ENCODE measurements at regions not wholly inside any gene's neighbourhood (a gene's known extent, or its start where the extent isn't known, plus 50 kb on each side); places are given as distances from the start of the nearest gene placed in this dataset.

- Mint-ChIP-seq H3K36me3 (ENCODE audit: insufficient read depth in 1 of 3, low read depth in 3 of 3) (no peaks in the 10 kb centered on the region), H3K27me3 (ENCODE audit: low read depth) (no peaks in the 10 kb centered on the region), H3K4me1 (peaks cover 7 to 10% of the 10 kb centered on the region in 2 experiments), H3K4me3 (no peak overlapping the region), H3K9me3 (no peaks in the 10 kb centered on the region; a peak in 1 of 5 replicates), H3K27ac (no peak overlapping the region)
- H3K23me2 ChIP-seq (ENCODE audit: insufficient read length, low read depth, low read length, poor library complexity, severe bottlenecking), result no peaks in the 10 kb centered on the region
- no peak for DNase-seq
- no peak overlapping the region for H3K4me2 ChIP-seq (ENCODE audit: insufficient read depth, insufficient read length, low read length)
- no peaks in the 10 kb centered on the region for H3K79me2 ChIP-seq (ENCODE audit: insufficient read depth, low read length)
- H3K4ac ChIP-seq (ENCODE audit: low read depth, low read length), result no peak overlapping the region
- H2BK120ac ChIP-seq (ENCODE audit: low read depth, low read length, poor library complexity, severe bottlenecking), result no peak overlapping the region
- no peak overlapping the region for H2AFZ ChIP-seq (ENCODE audit: low read length)
- TF ChIP-seq, protein P1, sequence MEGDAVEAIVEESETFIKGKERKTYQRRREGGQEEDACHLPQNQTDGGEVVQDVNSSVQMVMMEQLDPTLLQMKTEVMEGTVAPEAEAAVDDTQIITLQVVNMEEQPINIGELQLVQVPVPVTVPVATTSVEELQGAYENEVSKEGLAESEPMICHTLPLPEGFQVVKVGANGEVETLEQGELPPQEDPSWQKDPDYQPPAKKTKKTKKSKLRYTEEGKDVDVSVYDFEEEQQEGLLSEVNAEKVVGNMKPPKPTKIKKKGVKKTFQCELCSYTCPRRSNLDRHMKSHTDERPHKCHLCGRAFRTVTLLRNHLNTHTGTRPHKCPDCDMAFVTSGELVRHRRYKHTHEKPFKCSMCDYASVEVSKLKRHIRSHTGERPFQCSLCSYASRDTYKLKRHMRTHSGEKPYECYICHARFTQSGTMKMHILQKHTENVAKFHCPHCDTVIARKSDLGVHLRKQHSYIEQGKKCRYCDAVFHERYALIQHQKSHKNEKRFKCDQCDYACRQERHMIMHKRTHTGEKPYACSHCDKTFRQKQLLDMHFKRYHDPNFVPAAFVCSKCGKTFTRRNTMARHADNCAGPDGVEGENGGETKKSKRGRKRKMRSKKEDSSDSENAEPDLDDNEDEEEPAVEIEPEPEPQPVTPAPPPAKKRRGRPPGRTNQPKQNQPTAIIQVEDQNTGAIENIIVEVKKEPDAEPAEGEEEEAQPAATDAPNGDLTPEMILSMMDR (conservative IDR thresholded peaks at IDR 0.05), result no peak
- no peak overlapping the region for H2BK5ac ChIP-seq (ENCODE audit: insufficient read length, low read length)
- no CpG with 5 or more reads among the region's 7 CpGs for WGBS (ENCODE audit: extremely low coverage, insufficient read length, low lambda C conversion rate)
- no peak overlapping the region for H3K9ac ChIP-seq (ENCODE audit: extremely low read depth, insufficient read length, low read length)
- H4K20me1 ChIP-seq (ENCODE audit: control insufficient read depth, insufficient read depth, insufficient read length), result no peaks in the 10 kb centered on the region
- no peaks in the 10 kb centered on the region for H3K9me3 ChIP-seq (ENCODE audit: control insufficient read depth, low read depth, low read length)
- no peak overlapping the region for H4K91ac ChIP-seq (ENCODE audit: insufficient read length, low read depth, low read length)
- no peak overlapping the region for H2AK5ac ChIP-seq (ENCODE audit: insufficient read length, low read length)
- H2BK20ac ChIP-seq (ENCODE audit: low read depth, low read length, poor library complexity, severe bottlenecking), result no peak overlapping the region
- H3K56ac ChIP-seq (ENCODE audit: insufficient read length, low read depth, low read length), result no peak overlapping the region
- H4K5ac ChIP-seq (ENCODE audit: insufficient read length, low read depth, low read length), result no peak overlapping the region
- H3K18ac ChIP-seq (ENCODE audit: insufficient read length, low read depth, low read length), result no peak overlapping the region
- H3K79me1 ChIP-seq (ENCODE audit: insufficient read depth, low read depth, low read length, poor library complexity, severe bottlenecking), result no peaks in the 10 kb centered on the region
- no peak overlapping the region for H3K23ac ChIP-seq (ENCODE audit: insufficient read length, low read depth, low read length)
- no peak overlapping the region for H3T11ph ChIP-seq (ENCODE audit: low read length)
- H3K27ac ChIP-seq (ENCODE audit: insufficient read length, low read depth, low read length), result no peak overlapping the region
- no peak overlapping the region for H4K8ac ChIP-seq (replicated peaks; ENCODE audit: insufficient read length, low read depth, low read length)
- no peak overlapping the region for H3K14ac ChIP-seq (ENCODE audit: insufficient read depth, low read length)
- H3K27me3 ChIP-seq (ENCODE audit: insufficient read depth, low read length), result no peaks in the 10 kb centered on the region
- no peak overlapping the region for H2BK12ac ChIP-seq (ENCODE audit: insufficient read length, low read depth, low read length)
- H2BK15ac ChIP-seq (ENCODE audit: low read depth, low read length), result no peak overlapping the region
- H3K4me1 ChIP-seq (ENCODE audit: insufficient read depth, low read length), result no peaks in the 10 kb centered on the region
Measured at GRCh38 chr2:136247204-136247950, 129.4 kb upstream of the CXCR4 start.
